Breast epithelium (tissue), 4 donors: ENCODE measurements at regions not wholly inside any gene's neighbourhood (a gene's known extent, or its start where the extent isn't known, plus 50 kb on each side); places are given as distances from the start of the nearest gene placed in this dataset.

Source experiments
- DNase-seq, 2 donors: peaks; one replicate each; pipeline ENCODE4 v3.0.0-alpha.2; 2019; ENCODE audit warnings: low spot score in 2 of 2
- H3K27ac ChIP-seq, 2 donors: fragments of 200-600 bp; sonication (generic) in 1 of 2; one replicate each; pipeline ENCODE4 v1.5.1; 2016 to 2019; ENCODE audit warnings: mild to moderate bottlenecking in 1 of 2
- H3K27me3 ChIP-seq, 2 donors: fragments of 200-600 bp; sonication (generic) in 1 of 2; one replicate each; pipeline versions ENCODE4 v1.5.1 to v1.6.0; 2017 to 2019; ENCODE audit warnings: control low read depth in 1 of 2, mild to moderate bottlenecking in 1 of 2
- H3K36me3 ChIP-seq: fragments of 200-600 bp; one replicate; pipeline ENCODE4 v1.5.1; 2019
- H3K4me1 ChIP-seq, 2 donors: fragments of 200-600 bp; sonication (generic); one replicate each; pipeline ENCODE4 v1.5.1; 2016 to 2019; ENCODE audit warnings: control low read depth in 1 of 2
- H3K4me3 ChIP-seq, 3 donors: fragments of 200-600 bp; sonication (generic); 1 replicate in 2 of 3; 2 replicates in 1 of 3; pipeline ENCODE4 v1.5.1; 2016 to 2019; ENCODE audit warnings: mild to moderate bottlenecking in 3 of 3, moderate library complexity in 2 of 3
- H3K9me3 ChIP-seq, 2 donors: fragments of 200-600 bp; sonication (generic) in 1 of 2; one replicate each; pipeline ENCODE4 v1.5.1; 2016 to 2019; ENCODE audit warnings: control low read depth in 1 of 2
- CTCF ChIP-seq, 3 donors: fragments of 450-650 bp; IDR thresholded peaks; one replicate each; pipeline ENCODE4 v1.5.1; 2016 to 2017; ENCODE audit warnings: antibody characterized with exemption in 3 of 3, mild to moderate bottlenecking in 3 of 3, moderate library complexity in 3 of 3
- POLR2A ChIP-seq: fragments of 450-650 bp; IDR thresholded peaks from one replicate; pipeline ENCODE4 v1.6.1; 2016; ENCODE audit warnings: antibody characterized with exemption, mild to moderate bottlenecking, moderate library complexity
- POLR2AphosphoS5 ChIP-seq, 3 donors: sonication (generic); formaldehyde crosslinking; IDR thresholded peaks; one replicate each; pipeline ENCODE4 v1.6.1; 2017; ENCODE audit warnings: antibody characterized with exemption in 3 of 3
- intact Hi-C: fragments of 100-400 bp; cut with DNase I; formaldehyde crosslinking; loops from one replicate; pipeline ENCODE4 v1.15.1; 2023; ENCODE audit warnings: low total_unique reads

DNA sequence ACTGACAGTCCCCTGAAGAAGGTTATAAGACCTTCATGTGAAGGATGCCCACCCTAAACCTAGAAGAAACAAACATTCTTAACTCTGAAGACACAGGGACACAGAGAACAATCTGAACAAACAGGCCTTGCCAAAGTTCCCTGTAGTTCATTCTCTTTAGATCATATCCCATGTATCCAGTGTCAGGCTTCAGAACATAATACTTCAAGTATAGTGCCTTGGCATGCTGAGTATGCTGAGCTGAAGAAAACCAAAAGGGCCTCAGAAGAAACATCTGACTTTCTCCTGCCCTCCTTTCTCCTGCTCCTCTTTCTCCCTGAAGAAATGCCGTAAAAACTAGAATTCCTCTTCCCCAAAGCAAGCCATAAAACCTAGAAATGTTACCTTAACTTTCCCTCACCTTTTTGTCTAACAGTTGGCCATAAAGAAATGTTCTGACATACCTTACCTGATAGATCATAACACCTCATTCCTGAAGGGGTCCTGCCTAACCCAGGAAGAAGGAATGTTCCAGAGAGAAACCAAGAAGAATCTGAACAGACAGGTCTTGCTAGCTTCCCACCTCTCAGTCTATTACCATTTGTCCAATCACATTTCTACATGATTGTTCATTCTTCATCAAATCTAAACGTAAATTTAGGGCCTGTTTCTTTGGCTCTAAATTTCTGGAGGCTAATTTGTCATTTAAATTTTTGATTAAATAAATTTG is 160.1 kb upstream of the ZC3H15 start:
- H3K27me3 ChIP-seq: no peaks in the 10 kb centered on the region
- TF ChIP-seq CTCF (IDR thresholded peaks at IDR 0.05) (no peak), POLR2AphosphoS5 (IDR thresholded peaks at IDR 0.05) (no peak), POLR2A (no peak)
- peaks cover 13 to 26% of the 10 kb centered on the region in 2 donors for H3K9me3 ChIP-seq
- no peaks in the 10 kb centered on the region for H3K4me1 ChIP-seq
- H3K4me3 ChIP-seq: no peak overlapping the region
- no peak for DNase-seq
- intact Hi-C loops: no loop called here
- H3K36me3 ChIP-seq: no peaks in the 10 kb centered on the region
- H3K27ac ChIP-seq: no peak overlapping the region

- H3K4me3 ChIP-seq: no peak overlapping the region
- intact Hi-C loops: no loop called here
- DNase-seq: no peak
- H3K36me3 ChIP-seq: no peaks in the 10 kb centered on the region
- H3K9me3 ChIP-seq: peaks cover 12 to 23% of the 10 kb centered on the region in 2 donors
- TF ChIP-seq CTCF (IDR thresholded peaks at IDR 0.05) (no peak), POLR2A (no peak), POLR2AphosphoS5 (IDR thresholded peaks at IDR 0.05) (no peak)
- no peak overlapping the region for H3K27ac ChIP-seq
- H3K4me1 ChIP-seq: no peaks in the 10 kb centered on the region
- no peaks in the 10 kb centered on the region for H3K27me3 ChIP-seq
Observed at GRCh38 chr2:186327251-186327868, 158.7 kb upstream of the ZC3H15 start.

DNA sequence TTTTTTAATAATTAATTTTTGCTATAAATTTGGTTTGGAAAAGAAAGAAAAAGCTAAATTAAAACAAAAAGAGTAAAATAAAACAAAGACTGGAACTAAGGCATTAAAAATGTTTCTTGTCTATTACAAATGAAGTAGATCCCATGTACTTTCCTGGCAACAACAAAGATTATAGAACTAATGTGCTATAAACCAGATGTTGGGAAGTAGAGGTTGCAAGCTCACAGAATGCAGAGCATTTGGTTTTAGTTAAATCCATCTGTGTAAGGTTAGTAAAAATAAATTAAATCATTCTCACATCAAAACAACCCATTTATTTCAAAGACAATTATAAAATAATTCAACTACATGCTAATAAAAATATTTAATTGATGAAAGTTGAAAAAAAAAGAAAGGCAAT is 157.2 kb upstream of the ZC3H15 start:
- Histone ChIP-seq H3K9me3 (peaks cover 0 to 9% of the 10 kb centered on the region in 2 donors), H3K4me3 (no peak overlapping the region), H3K27ac (no peak overlapping the region), H3K36me3 (no peaks in the 10 kb centered on the region), H3K4me1 (no peaks in the 10 kb centered on the region), H3K27me3 (no peaks in the 10 kb centered on the region)
- no peak for DNase-seq
- intact Hi-C loops: no loop called here
- TF ChIP-seq POLR2AphosphoS5 (IDR thresholded peaks at IDR 0.05) (no peak), CTCF (IDR thresholded peaks at IDR 0.05) (no peak), POLR2A (no peak)

GRCh38 chr2:186330050-186330449 is 156.0 kb upstream of the ZC3H15 start:
- TF ChIP-seq POLR2A: no peak
- TF ChIP-seq POLR2AphosphoS5 (IDR thresholded peaks at IDR 0.05): no peak
- no peak for TF ChIP-seq CTCF (IDR thresholded peaks at IDR 0.05)
- H3K27me3 ChIP-seq: no peaks in the 10 kb centered on the region
- H3K9me3 ChIP-seq: peaks cover 0 to 3% of the 10 kb centered on the region in 2 donors
- H3K27ac ChIP-seq: no peak overlapping the region
- H3K36me3 ChIP-seq: no peaks in the 10 kb centered on the region
- DNase-seq: no peak
- intact Hi-C loops: no loop called here
- no peaks in the 10 kb centered on the region for H3K4me1 ChIP-seq
- H3K4me3 ChIP-seq: no peak overlapping the region

GRCh38 chr2:186339716-186340115 is 146.3 kb upstream of the ZC3H15 start:
- Histone ChIP-seq H3K27me3 (no peaks in the 10 kb centered on the region), H3K4me1 (no peaks in the 10 kb centered on the region), H3K4me3 (no peak overlapping the region), H3K27ac (no peak overlapping the region), H3K9me3 (peaks cover 0 to 5% of the 10 kb centered on the region in 2 donors), H3K36me3 (no peaks in the 10 kb centered on the region)
- no peak for DNase-seq
- TF ChIP-seq CTCF (IDR thresholded peaks at IDR 0.05) (no peak), POLR2A (no peak), POLR2AphosphoS5 (IDR thresholded peaks at IDR 0.05) (no peak)
- intact Hi-C loops: no loop called here
